Omental fat pad (tissue), 3 donors: ENCODE measurements at regions not wholly inside any gene's neighbourhood (a gene's known extent, or its start where the extent isn't known, plus 50 kb on each side); places are given as distances from the start of the nearest gene placed in this dataset.

Source experiments
- ATAC-seq: fragments of 150-250 bp; one replicate; pipeline ENCODE4 v1.9.1; 2016; ENCODE audit warnings: mild to moderate bottlenecking, moderate library complexity; ENCODE audit not compliant: low FRiP score
- DNase-seq: peaks from one replicate; pipeline ENCODE4 v3.0.0-alpha.2; 2019; ENCODE audit warnings: low spot score
- TF ChIP-seq, protein P1 (sequence below), 3 donors: fragments of 450-650 bp; IDR thresholded peaks; one replicate each; pipeline ENCODE4 v1.5.1; 2016 to 2017; ENCODE audit warnings: antibody characterized with exemption in 3 of 3, mild to moderate bottlenecking in 3 of 3, moderate library complexity in 2 of 3

DNA sequence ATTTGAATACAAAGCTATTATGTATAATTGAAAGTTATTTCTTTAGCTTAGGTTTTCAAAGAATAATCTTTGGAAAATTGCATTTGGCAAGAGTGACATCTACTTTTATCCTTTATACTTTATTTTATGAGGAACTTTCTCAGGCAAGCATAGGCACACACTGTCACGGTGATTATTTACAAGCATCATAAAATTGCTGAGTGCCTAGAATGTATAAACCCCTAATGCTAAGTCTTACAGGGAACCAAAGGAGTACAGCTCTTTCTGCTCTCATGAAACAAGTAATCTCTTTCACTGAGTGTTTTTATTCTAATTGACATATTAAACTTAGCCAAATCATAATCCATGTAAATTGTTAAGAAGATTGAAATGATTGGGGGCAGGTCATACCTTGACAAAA is 154.9 kb downstream of the FSCB start:
- ATAC-seq: no peak
- DNase-seq: no peak
- TF ChIP-seq, protein P1, sequence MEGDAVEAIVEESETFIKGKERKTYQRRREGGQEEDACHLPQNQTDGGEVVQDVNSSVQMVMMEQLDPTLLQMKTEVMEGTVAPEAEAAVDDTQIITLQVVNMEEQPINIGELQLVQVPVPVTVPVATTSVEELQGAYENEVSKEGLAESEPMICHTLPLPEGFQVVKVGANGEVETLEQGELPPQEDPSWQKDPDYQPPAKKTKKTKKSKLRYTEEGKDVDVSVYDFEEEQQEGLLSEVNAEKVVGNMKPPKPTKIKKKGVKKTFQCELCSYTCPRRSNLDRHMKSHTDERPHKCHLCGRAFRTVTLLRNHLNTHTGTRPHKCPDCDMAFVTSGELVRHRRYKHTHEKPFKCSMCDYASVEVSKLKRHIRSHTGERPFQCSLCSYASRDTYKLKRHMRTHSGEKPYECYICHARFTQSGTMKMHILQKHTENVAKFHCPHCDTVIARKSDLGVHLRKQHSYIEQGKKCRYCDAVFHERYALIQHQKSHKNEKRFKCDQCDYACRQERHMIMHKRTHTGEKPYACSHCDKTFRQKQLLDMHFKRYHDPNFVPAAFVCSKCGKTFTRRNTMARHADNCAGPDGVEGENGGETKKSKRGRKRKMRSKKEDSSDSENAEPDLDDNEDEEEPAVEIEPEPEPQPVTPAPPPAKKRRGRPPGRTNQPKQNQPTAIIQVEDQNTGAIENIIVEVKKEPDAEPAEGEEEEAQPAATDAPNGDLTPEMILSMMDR (IDR thresholded peaks at IDR 0.05): no peak

GRCh38 chr14:44347316-44347715 is 159.8 kb downstream of the FSCB start:
- TF ChIP-seq, protein P1 (IDR thresholded peaks at IDR 0.05): no peak
- no peak for ATAC-seq

GRCh38 chr14:44341116-44341515 is 166.0 kb downstream of the FSCB start:
- ATAC-seq: no peak
- TF ChIP-seq, protein P1 (IDR thresholded peaks at IDR 0.05): no peak
- no peak for DNase-seq

More at GRCh38 chr14:44347316-44347715, 159.8 kb downstream of the FSCB start:
- no peak for DNase-seq

DNA sequence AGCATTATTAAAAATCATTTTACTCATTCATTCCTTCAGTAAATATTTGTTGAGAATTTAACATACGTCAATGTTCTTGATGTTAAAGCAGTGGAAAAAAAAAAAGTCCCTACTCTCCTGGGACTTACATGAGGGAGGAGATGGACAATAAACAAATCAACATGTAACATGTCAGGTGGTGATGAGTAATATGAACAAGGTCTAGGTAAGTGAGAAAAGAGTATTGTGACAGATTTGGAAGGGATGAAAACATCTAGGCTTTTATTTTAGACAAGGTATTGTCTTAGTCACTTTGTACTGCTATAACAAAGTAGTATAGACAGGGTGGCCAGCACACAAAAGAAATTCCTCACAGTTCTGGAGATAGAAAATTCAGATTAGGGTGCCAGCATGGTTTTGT is 167.2 kb downstream of the FSCB start:
- ATAC-seq (no peak), DNase-seq (no peak)
- TF ChIP-seq, protein P1 (IDR thresholded peaks at IDR 0.05): no peak

- TF ChIP-seq, protein P1 (IDR thresholded peaks at IDR 0.05): no peak
- no peak for ATAC-seq
- DNase-seq: no peak
Observed at GRCh38 chr14:44339231-44339630, 167.9 kb downstream of the FSCB start.

DNA sequence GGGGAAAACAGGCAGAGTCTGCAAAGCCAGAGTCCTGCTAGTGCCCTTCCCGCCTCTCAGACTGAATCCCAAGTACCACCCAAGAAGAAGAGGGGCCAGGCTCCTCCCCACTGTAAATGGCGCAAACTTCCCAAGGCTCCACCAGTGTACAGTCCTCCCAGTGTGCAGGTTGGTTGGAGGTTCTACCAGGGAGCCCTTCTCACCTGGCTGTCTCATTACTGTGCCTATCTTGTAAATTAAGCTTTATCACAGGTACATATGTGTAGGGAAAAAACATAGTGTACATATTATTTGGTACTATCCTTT is 189.7 kb downstream of the FSCB start:
- ATAC-seq: no peak

GRCh38 chr14:44316647-44317440 is 190.2 kb downstream of the FSCB start:
- DNase-seq (no peak), ATAC-seq (peak; percentile 92)
- TF ChIP-seq, protein P1 (IDR thresholded peaks at IDR 0.05): no peak

More for the DNA sequence above, 189.7 kb downstream of the FSCB start:
- TF ChIP-seq, protein P1 (IDR thresholded peaks at IDR 0.05): no peak
- no peak for DNase-seq
